SK-N-SH (cell line): ENCODE measurements at regions not wholly inside any gene's neighbourhood (a gene's known extent, or its start where the extent isn't known, plus 50 kb on each side); places are given as distances from the start of the nearest gene placed in this dataset.
"Not testable (repeated sequence)": the region's sequence is repeated elsewhere in the genome, so short reads cannot be mapped to it uniquely, and the experiment has no call there.

Source experiments
- CTCF ChIA-PET: fragments of 300-600, 350-600 bp; formaldehyde crosslinking; extraction: SDS; loops from one replicate; lab custom pipeline; 2021; lab: Yijun Ruan, JAX
- POLR2A ChIA-PET: fragments of 350-600 bp; sonication (Branson Sonifier 250); formaldehyde crosslinking; extraction: SDS; loops from one replicate; lab custom pipeline; 2020; ENCODE audit warnings: antibody characterized with exemption, inconsistent platforms; lab: Yijun Ruan, JAX
- DNase-seq: peaks from one replicate; pipeline ENCODE4 v3.0.0; 2012
- H2AFZ ChIP-seq: fragments of 200-600 bp; sonication (generic); 2 replicates; pipeline ENCODE4 v1.8.1; 2016; ENCODE audit warnings: antibody characterized with exemption, mild to moderate bottlenecking, low read depth
- H3F3A ChIP-seq: fragments of 200-600 bp; sonication (generic); replicated peaks from 2 replicates; pipeline ENCODE3; 2016; ENCODE audit warnings: antibody characterized with exemption, mild to moderate bottlenecking; ENCODE audit not compliant: insufficient read depth
- H3K27ac ChIP-seq, 2 experiments: fragments of 200-500 bp in 1 of 2; fragments of 200-600 bp in 1 of 2; sonication (Bioruptor generic) in 1 of 2; sonication (generic), shearing (Covaris generic) in 1 of 2; 2 replicates each; pipeline versions ENCODE4 v1.5.1 to v1.6.1; 2014 to 2016; ENCODE audit warnings: low read depth in 2 of 2, inconsistent platforms in 1 of 2, low read length in 1 of 2, mild to moderate bottlenecking in 1 of 2, mixed read lengths in 1 of 2
- H3K27me3 ChIP-seq: fragments of 200-600 bp; sonication (generic), shearing (Covaris generic); 2 replicates; pipeline ENCODE4 v1.6.1; 2016; ENCODE audit warnings: mixed run types; ENCODE audit not compliant: insufficient read depth
- H3K36me3 ChIP-seq, 2 experiments: fragments of 200-500 bp in 1 of 2; fragments of 200-600 bp in 1 of 2; sonication (Bioruptor generic) in 1 of 2; sonication (generic) in 1 of 2; replicated peaks in 1 of 2; 2 replicates each; pipeline versions ENCODE3 to v1.5.1; 2014 to 2016; ENCODE audit warnings: low read length in 1 of 2, mild to moderate bottlenecking in 1 of 2; ENCODE audit not compliant: insufficient read depth in 2 of 2, control insufficient read depth in 1 of 2
- H3K4me1 ChIP-seq, 2 experiments: fragments of 200-500 bp in 1 of 2; fragments of 200-600 bp in 1 of 2; sonication (Bioruptor generic) in 1 of 2; sonication (generic), shearing (Covaris generic) in 1 of 2; 2 replicates each; pipeline versions ENCODE4 v1.5.1 to v1.6.1; 2014 to 2016; ENCODE audit warnings: low read depth in 1 of 2, low read length in 1 of 2, mixed run types in 1 of 2; ENCODE audit not compliant: insufficient read depth in 2 of 2, control insufficient read depth in 1 of 2
- H3K4me2 ChIP-seq: fragments of 200-600 bp; sonication (generic), shearing (Covaris generic); 2 replicates; pipeline ENCODE4 v1.6.1; 2017; ENCODE audit warnings: mixed run types
- H3K4me3 ChIP-seq, 2 experiments: fragments of 200-500 bp in 1 of 2; fragments of 200-600 bp in 1 of 2; sonication (Bioruptor generic) in 1 of 2; sonication (generic), shearing (Covaris generic) in 1 of 2; 2 replicates each; pipeline versions ENCODE4 v1.5.1 to v1.8.1; 2014 to 2016; ENCODE audit warnings: low read depth in 2 of 2, inconsistent platforms in 1 of 2, low read length in 1 of 2, mild to moderate bottlenecking in 1 of 2, mixed read lengths in 1 of 2, moderate library complexity in 1 of 2
- H3K79me2 ChIP-seq: fragments of 200-600 bp; sonication (generic); 2 replicates; pipeline ENCODE4 v1.8.1; 2017; ENCODE audit warnings: mild to moderate bottlenecking; ENCODE audit not compliant: insufficient read depth
- H3K9ac ChIP-seq: fragments of 200-600 bp; sonication (generic); 2 replicates; pipeline ENCODE4 v1.6.1; 2017; ENCODE audit warnings: mixed run types
- H3K9me2 ChIP-seq: fragments of 200-600 bp; sonication (generic); 2 replicates; pipeline ENCODE4 v1.6.1; 2017; ENCODE audit warnings: mixed run types
- H3K9me3 ChIP-seq: fragments of 200-600 bp; sonication (generic); 2 replicates; pipeline ENCODE4 v1.6.1; 2017; ENCODE audit warnings: mixed run types, mild to moderate bottlenecking, moderate library complexity
- H4K20me1 ChIP-seq: fragments of 200-600 bp; sonication (generic); 2 replicates; pipeline ENCODE4 v1.6.1; 2017; ENCODE audit warnings: mild to moderate bottlenecking, mixed run types; ENCODE audit not compliant: insufficient read depth
- EP300 ChIP-seq, 2 experiments: IDR thresholded peaks; 2 replicates each; pipeline versions ENCODE4 v1.4.0 to v1.6.1; 2012; ENCODE audit warnings: borderline replicate concordance in 1 of 2, low read depth in 1 of 2, low read length in 1 of 2
- EZH2phosphoT487 ChIP-seq: fragments of 200-600 bp; sonication (generic); IDR thresholded peaks from 2 replicates; pipeline ENCODE4 v1.6.1; 2017; ENCODE audit warnings: low read depth, mixed run types, mild to moderate bottlenecking, antibody characterized with exemption, moderate library complexity, borderline replicate concordance
- FOSL2 ChIP-seq: IDR thresholded peaks from 2 replicates; pipeline ENCODE4 v1.4.0; 2012; ENCODE audit warnings: low read depth, mild to moderate bottlenecking, moderate library complexity, borderline replicate concordance
- FOXJ3 ChIP-seq: sonication (generic); formaldehyde crosslinking; IDR thresholded peaks from 2 replicates; pipeline ENCODE4 v1.5.1; 2020; ENCODE audit warnings: mild to moderate bottlenecking, missing genetic modification reagents
- FOXM1 ChIP-seq: IDR thresholded peaks from 2 replicates; pipeline ENCODE4 v1.4.0; 2012; ENCODE audit warnings: low read depth, mild to moderate bottlenecking
- GABPA ChIP-seq: IDR thresholded peaks from 2 replicates; pipeline ENCODE4 v1.4.0; 2012; ENCODE audit warnings: low read depth, mild to moderate bottlenecking
- MEF2A ChIP-seq: IDR thresholded peaks from 2 replicates; pipeline ENCODE4 v1.4.0; 2012; ENCODE audit warnings: low read depth, borderline replicate concordance
- NRF1 ChIP-seq: IDR thresholded peaks from 2 replicates; pipeline ENCODE4 v1.6.1; 2012; ENCODE audit warnings: low read depth, mild to moderate bottlenecking, low read length
- RAD21 ChIP-seq: IDR thresholded peaks from 2 replicates; pipeline ENCODE4 v1.6.1; 2012; ENCODE audit warnings: mild to moderate bottlenecking, low read length
- RXRA ChIP-seq: IDR thresholded peaks from 2 replicates; pipeline ENCODE4 v1.4.0; 2012; ENCODE audit warnings: low read depth, mild to moderate bottlenecking, borderline replicate concordance
- TAF1 ChIP-seq: IDR thresholded peaks from 2 replicates; pipeline ENCODE4 v1.6.1; 2012; ENCODE audit warnings: low read depth, mild to moderate bottlenecking, low read length, moderate library complexity, borderline replicate concordance
- WGBS: methylation state at CpG from one replicate; pipeline ENCODE4 v1.1.6; 2017; ENCODE audit warnings: low lambda C conversion rate; 5-methylcytosine and 5-hydroxymethylcytosine counted together

GRCh38 chr1:217134857-217135568 lies 411.8 kb upstream of the ESRRG start (continued):
- TF ChIP-seq GABPA (no peak), EP300 (IDR thresholded peaks at IDR 0.05; ENCODE audit: borderline replicate concordance in 1 of 2, low read depth in 1 of 2, low read length in 1 of 2) (no peak), FOXM1 (no peak), MEF2A (no peak), TAF1 (no peak)
- TF ChIP-seq, all 33 proteins: peak for 0

GRCh38 chr1:217133958-217134856 lies 411.0 kb upstream of the ESRRG start:
- Histone ChIP-seq H3K4me3 (peak overlapping the region; percentile 57 to 63), H3K36me3 (no peaks in the 10 kb centered on the region), H3F3A (no peaks in the 10 kb centered on the region), H3K4me2 (peak overlapping the region; percentile 81), H4K20me1 (no peaks in the 10 kb centered on the region), H3K4me1 (peaks cover 0 to 9% of the 10 kb centered on the region in 2 experiments; a peak in 1 of 4 replicates), H3K27ac (no peak overlapping the region), H3K9me2 (no peaks in the 10 kb centered on the region), H3K9ac (no peak overlapping the region), H2AFZ (peak overlapping the region; percentile 84; the same call in 1 of the 2 replicates), H3K27me3 (no peaks in the 10 kb centered on the region), H3K9me3 (no peaks in the 10 kb centered on the region; the same call in 1 of the 2 replicates), H3K79me2 (no peaks in the 10 kb centered on the region)
- POLR2A ChIA-PET = no interaction called here
- TF ChIP-seq RXRA (no peak), NRF1 (no peak), EP300 (IDR thresholded peaks at IDR 0.05; ENCODE audit: borderline replicate concordance in 1 of 2, low read depth in 1 of 2, low read length in 1 of 2) (no peak), GABPA (no peak)
- WGBS = 52% methylated on average over 49 of the region's 53 CpGs
- CTCF ChIA-PET = no interaction called here
- DNase-seq = peak; percentile 59

- peaks cover 0 to 9% of the 10 kb centered on the region in 2 experiments; a peak in 1 of 4 replicates for H3K4me1 ChIP-seq
- TF ChIP-seq EZH2phosphoT487 = no peak
- no peak for TF ChIP-seq TAF1
- no peak for TF ChIP-seq FOXM1
- no peak for TF ChIP-seq RAD21
- TF ChIP-seq NRF1 = no peak
- TF ChIP-seq FOSL2 = no peak
- TF ChIP-seq FOXJ3 (CRISPR knock-in tag) = no peak
- DNase-seq = no peak
- ChIA-PET POLR2A (no interaction called here), CTCF (no interaction called here)
- no peaks in the 10 kb centered on the region for H3K36me3 ChIP-seq
- no peaks in the 10 kb centered on the region for H4K20me1 ChIP-seq
- no peaks in the 10 kb centered on the region for H3F3A ChIP-seq
- H3K9me3 ChIP-seq = no peaks in the 10 kb centered on the region; the same call in 1 of the 2 replicates
- H3K9me2 ChIP-seq = no peaks in the 10 kb centered on the region
- no peaks in the 10 kb centered on the region for H3K79me2 ChIP-seq
- H3K9ac ChIP-seq = no peak overlapping the region
- no peak overlapping the region for H3K27ac ChIP-seq
- no peaks in the 10 kb centered on the region for H3K27me3 ChIP-seq
- 96% methylated on average over 20 of the region's 20 CpGs for WGBS
- H2AFZ ChIP-seq = no peak overlapping the region
- no peak overlapping the region for H3K4me3 ChIP-seq
- H3K4me2 ChIP-seq = no peak overlapping the region
Observed at GRCh38 chr1:217133092-217133491, 409.9 kb upstream of the ESRRG start.

GRCh38 chr1:217123340-217123739 lies 400.1 kb upstream of the ESRRG start:
- H3K27ac ChIP-seq, CTCF ChIA-PET, H3K9me2 ChIP-seq, POLR2A ChIA-PET, H3K36me3 ChIP-seq, H3K27me3 ChIP-seq, DNase-seq, H3K4me3 ChIP-seq, H3K4me1 ChIP-seq, H2AFZ ChIP-seq, H4K20me1 ChIP-seq, H3K9ac ChIP-seq, H3K79me2 ChIP-seq, H3F3A ChIP-seq, H3K9me3 ChIP-seq, H3K4me2 ChIP-seq: not testable (repeated sequence)
- WGBS = 72% methylated on average over 1 of the region's 1 CpG
